HUES6 (cell line): ENCODE measurements at regions not wholly inside any gene's neighbourhood (a gene's known extent, or its start where the extent isn't known, plus 50 kb on each side); places are given as distances from the start of the nearest gene placed in this dataset.

Experiments used
- H3K27ac ChIP-seq: 2 replicates; pipeline ENCODE4 v1.7.0; 2013; ENCODE audit warnings: low read depth, mild to moderate bottlenecking, low read length, inconsistent platforms
- H3K27me3 ChIP-seq: 2 replicates; pipeline ENCODE4 v1.6.1; 2013; ENCODE audit warnings: low read length; ENCODE audit not compliant: control insufficient read depth, insufficient read depth
- H3K36me3 ChIP-seq: 2 replicates; pipeline ENCODE4 v1.6.1; 2013; ENCODE audit warnings: low read length; ENCODE audit not compliant: control insufficient read depth, insufficient read depth
- H3K4me1 ChIP-seq: 2 replicates; pipeline ENCODE4 v1.6.1; 2013; ENCODE audit warnings: low read length; ENCODE audit not compliant: control insufficient read depth, insufficient read depth
- H3K4me3 ChIP-seq: 2 replicates; pipeline ENCODE4 v1.5.1; 2013; ENCODE audit warnings: low read depth, low read length
- H3K9ac ChIP-seq: one replicate; pipeline ENCODE4 v1.6.1; 2013; ENCODE audit warnings: mild to moderate bottlenecking, low read length
- H3K9me3 ChIP-seq: 2 replicates; pipeline ENCODE4 v1.6.1; 2013; ENCODE audit warnings: low read depth, low read length; ENCODE audit not compliant: control insufficient read depth, insufficient read depth

GRCh38 chr2:114040826-114041225 is 150.9 kb downstream of the ACTR3 start:
- H3K4me3 ChIP-seq = no peak overlapping the region
- no peak overlapping the region for H3K27ac ChIP-seq
- no peaks in the 10 kb centered on the region for H3K9me3 ChIP-seq
- H3K27me3 ChIP-seq = no peaks in the 10 kb centered on the region
- no peaks in the 10 kb centered on the region for H3K4me1 ChIP-seq
- no peak overlapping the region for H3K9ac ChIP-seq
- no peaks in the 10 kb centered on the region for H3K36me3 ChIP-seq

- H3K9ac ChIP-seq = no peak overlapping the region
- H3K4me3 ChIP-seq = no peak overlapping the region
- H3K27ac ChIP-seq = no peak overlapping the region
- no peaks in the 10 kb centered on the region for H3K36me3 ChIP-seq
- H3K4me1 ChIP-seq = no peaks in the 10 kb centered on the region
- no peaks in the 10 kb centered on the region for H3K27me3 ChIP-seq
- H3K9me3 ChIP-seq = no peaks in the 10 kb centered on the region
These were observed 155.1 kb downstream of the ACTR3 start for GRCh38 chr2:114044985-114045384.

- Histone ChIP-seq H3K36me3 (no peaks in the 10 kb centered on the region), H3K4me1 (no peaks in the 10 kb centered on the region), H3K4me3 (no peak overlapping the region), H3K9me3 (no peaks in the 10 kb centered on the region), H3K27me3 (no peaks in the 10 kb centered on the region), H3K27ac (no peak overlapping the region), H3K9ac (no peak overlapping the region)
These were observed 156.5 kb downstream of the ACTR3 start for GRCh38 chr2:114046373-114046772.

- no peaks in the 10 kb centered on the region for H3K4me1 ChIP-seq
- no peak overlapping the region for H3K4me3 ChIP-seq
- no peak overlapping the region for H3K9ac ChIP-seq
- no peak overlapping the region for H3K27ac ChIP-seq
- H3K27me3 ChIP-seq = no peaks in the 10 kb centered on the region
- H3K36me3 ChIP-seq = no peaks in the 10 kb centered on the region
- no peaks in the 10 kb centered on the region for H3K9me3 ChIP-seq
These were observed 157.1 kb downstream of the ACTR3 start for GRCh38 chr2:114046866-114047435.

- Histone ChIP-seq H3K9me3 (no peaks in the 10 kb centered on the region), H3K36me3 (no peaks in the 10 kb centered on the region), H3K4me3 (no peak overlapping the region), H3K4me1 (no peaks in the 10 kb centered on the region), H3K27ac (no peak overlapping the region), H3K27me3 (no peaks in the 10 kb centered on the region), H3K9ac (no peak overlapping the region)
These were observed 159.4 kb downstream of the ACTR3 start for GRCh38 chr2:114049280-114049679.

GRCh38 chr2:114049826-114050225 is 159.9 kb downstream of the ACTR3 start:
- Histone ChIP-seq H3K27ac (no peak overlapping the region), H3K4me3 (no peak overlapping the region), H3K4me1 (no peaks in the 10 kb centered on the region), H3K36me3 (no peaks in the 10 kb centered on the region), H3K9ac (no peak overlapping the region), H3K9me3 (no peaks in the 10 kb centered on the region), H3K27me3 (no peaks in the 10 kb centered on the region; the same call in 1 of the 2 replicates)

- no peak overlapping the region for H3K27ac ChIP-seq
- peaks cover 6% of the 10 kb centered on the region for H3K27me3 ChIP-seq
- no peaks in the 10 kb centered on the region for H3K36me3 ChIP-seq
- no peak overlapping the region for H3K4me3 ChIP-seq
- no peaks in the 10 kb centered on the region for H3K9me3 ChIP-seq
- H3K9ac ChIP-seq = no peak overlapping the region
- no peaks in the 10 kb centered on the region for H3K4me1 ChIP-seq
These were observed 166.6 kb downstream of the ACTR3 start for GRCh38 chr2:114056294-114057143.

GRCh38 chr2:114057638-114058037 is 167.7 kb downstream of the ACTR3 start:
- H3K4me1 ChIP-seq = no peaks in the 10 kb centered on the region
- H3K27me3 ChIP-seq = peaks cover 6% of the 10 kb centered on the region
- no peak overlapping the region for H3K27ac ChIP-seq
- H3K9me3 ChIP-seq = no peaks in the 10 kb centered on the region
- H3K36me3 ChIP-seq = no peaks in the 10 kb centered on the region
- no peak overlapping the region for H3K4me3 ChIP-seq
- H3K9ac ChIP-seq = no peak overlapping the region

GRCh38 chr2:114061566-114062098 is 171.7 kb downstream of the ACTR3 start:
- Histone ChIP-seq H3K4me1 (peaks cover 3% of the 10 kb centered on the region; the same call in 1 of the 2 replicates), H3K36me3 (no peaks in the 10 kb centered on the region), H3K9ac (no peak overlapping the region), H3K27ac (no peak overlapping the region), H3K9me3 (no peaks in the 10 kb centered on the region), H3K4me3 (no peak overlapping the region), H3K27me3 (peaks cover 9% of the 10 kb centered on the region)

GRCh38 chr2:114063346-114063745 is 173.5 kb downstream of the ACTR3 start:
- Histone ChIP-seq H3K36me3 (no peaks in the 10 kb centered on the region), H3K9me3 (no peaks in the 10 kb centered on the region), H3K27me3 (peaks cover 14% of the 10 kb centered on the region; the same call in 1 of the 2 replicates), H3K27ac (no peak overlapping the region), H3K4me1 (peaks cover 3% of the 10 kb centered on the region; the same call in 1 of the 2 replicates), H3K4me3 (no peak overlapping the region), H3K9ac (no peak overlapping the region)

- H3K27ac ChIP-seq = no peak overlapping the region
- no peaks in the 10 kb centered on the region for H3K9me3 ChIP-seq
- H3K36me3 ChIP-seq = no peaks in the 10 kb centered on the region
- H3K27me3 ChIP-seq = peaks cover 14% of the 10 kb centered on the region; the same call in 1 of the 2 replicates
- no peak overlapping the region for H3K4me3 ChIP-seq
- H3K4me1 ChIP-seq = peaks cover 3% of the 10 kb centered on the region; the same call in 1 of the 2 replicates
- H3K9ac ChIP-seq = no peak overlapping the region
These were observed 175.8 kb downstream of the ACTR3 start for GRCh38 chr2:114065731-114066130.
